Transverse colon (tissue), 4 donors: ENCODE measurements at regions not wholly inside any gene's neighbourhood (a gene's known extent, or its start where the extent isn't known, plus 50 kb on each side); places are given as distances from the start of the nearest gene placed in this dataset.

Experiments used
- DNase-seq: peaks from one replicate; pipeline ENCODE4 v3.0.0-alpha.2; 2019
- H3K27ac ChIP-seq, 4 donors: fragments of 200-600 bp; sonication (generic); 2 replicates each; pipeline ENCODE4 v1.5.1; 2016 to 2018; ENCODE audit warnings: inconsistent platforms in 4 of 4
- H3K27me3 ChIP-seq: fragments of 200-600 bp; sonication (generic); 2 replicates; pipeline ENCODE4 v1.5.1; 2017; ENCODE audit warnings: inconsistent platforms
- H3K36me3 ChIP-seq, 4 donors: fragments of 200-600 bp; sonication (generic); 2 replicates each; pipeline ENCODE4 v1.5.1; 2017 to 2019; ENCODE audit warnings: inconsistent platforms in 4 of 4
- H3K4me1 ChIP-seq, 4 donors: fragments of 200-600 bp; sonication (generic); 2 replicates each; pipeline ENCODE4 v1.5.1; 2017 to 2020; ENCODE audit warnings: inconsistent platforms in 4 of 4
- H3K4me3 ChIP-seq, 4 donors: fragments of 200-600 bp; sonication (generic); 1 replicate in 1 of 4; 2 replicates in 3 of 4; pipeline versions ENCODE4 v1.5.1 to v1.6.1; 2017 to 2019; ENCODE audit warnings: inconsistent platforms in 4 of 4
- H3K9me3 ChIP-seq, 2 donors: fragments of 200-600 bp; sonication (generic); 2 replicates each; pipeline ENCODE4 v1.5.1; 2017 to 2019; ENCODE audit warnings: inconsistent platforms in 2 of 2
- EP300 ChIP-seq: sonication (generic); formaldehyde crosslinking; IDR thresholded peaks from one replicate; pipeline ENCODE4 v1.6.1; 2017; ENCODE audit warnings: antibody characterized with exemption, low read depth
- POLR2A ChIP-seq: fragments of 450-650 bp; IDR thresholded peaks from one replicate; pipeline ENCODE4 v1.6.1; 2016; ENCODE audit warnings: antibody characterized with exemption, mild to moderate bottlenecking, moderate library complexity
- POLR2AphosphoS5 ChIP-seq, 3 donors: sonication (generic); formaldehyde crosslinking; IDR thresholded peaks; one replicate each; pipeline ENCODE4 v1.6.1; 2016; ENCODE audit warnings: antibody characterized with exemption in 3 of 3
- WGBS, 2 donors: methylation state at CpG; one replicate each; pipeline ENCODE4 v1.1.5; 2018; ENCODE audit warnings: low coverage in 1 of 2; 5-methylcytosine and 5-hydroxymethylcytosine counted together
- in situ Hi-C, 4 donors: fragments of 200-750 bp; cut with MboI; loops; one replicate each; pipeline versions ENCODE4 v1.15.0 to v1.15.1; 2017; ENCODE audit warnings: low sequenced_read_pairs in 3 of 4, low pct_ligation_motif_present in 1 of 4, low pct_unique_long_range_greater_than_20kb in 1 of 4
- intact Hi-C: fragments of 100-400 bp; cut with DNase I; formaldehyde crosslinking; loops from one replicate; pipeline ENCODE4 v1.15.1; 2023; ENCODE audit warnings: low total_unique reads
- TF ChIP-seq, protein P1 (sequence below), 5 experiments: fragments of 200-600 bp in 3 of 5; fragments of 450-650 bp in 2 of 5; sonication (generic) in 3 of 5; IDR thresholded peaks; 1 replicate in 2 of 5; 2 replicates in 3 of 5; pipeline ENCODE4 v1.5.1; 2016 to 2017; ENCODE audit warnings: antibody characterized with exemption in 5 of 5, inconsistent platforms in 3 of 5, mild to moderate bottlenecking in 2 of 5, moderate library complexity in 1 of 5

DNA sequence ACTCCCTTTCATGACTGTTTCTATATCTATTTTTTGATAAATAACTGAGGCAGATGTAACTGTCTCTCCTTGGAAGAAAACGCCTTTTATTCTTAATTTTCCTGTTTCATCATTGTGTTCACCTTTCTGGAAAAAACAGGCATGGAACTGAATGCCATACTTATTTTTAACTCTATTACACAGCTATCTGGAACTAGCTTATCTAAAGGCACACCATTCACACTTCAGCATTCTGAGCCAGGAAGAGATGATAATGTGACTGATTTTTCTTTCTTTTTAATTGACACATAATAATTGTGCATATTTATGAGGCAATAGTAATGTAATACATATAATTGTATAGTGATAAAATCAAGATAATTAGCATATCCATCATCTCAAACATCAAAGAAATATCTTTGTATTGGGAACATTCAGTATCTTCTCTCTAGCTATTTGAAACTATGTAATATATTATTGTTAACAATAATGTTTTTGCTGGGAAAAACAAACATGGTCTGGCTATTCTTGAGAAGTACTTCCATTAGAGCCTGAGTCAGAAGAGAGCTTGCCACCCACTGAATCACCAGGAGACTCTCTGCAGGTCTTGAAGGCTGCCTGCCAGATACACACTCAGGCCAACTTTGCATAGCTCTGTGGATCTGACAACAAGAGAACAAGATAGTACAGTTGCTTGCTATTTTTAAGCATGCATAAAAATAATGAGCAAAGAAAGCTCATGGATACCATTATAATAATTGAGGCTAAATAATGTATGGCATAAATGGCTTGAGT is 501.0 kb upstream of the EDIL3 start:
- 50 to 62% methylated on average over 1 of the region's 1 CpG for WGBS, 2 donors
- H3K4me1 ChIP-seq: no peaks in the 10 kb centered on the region
- no peaks in the 10 kb centered on the region for H3K36me3 ChIP-seq
- in situ Hi-C loops: no loop called here
- DNase-seq: no peak
- no peaks in the 10 kb centered on the region for H3K9me3 ChIP-seq
- no peak overlapping the region for H3K4me3 ChIP-seq
- TF ChIP-seq POLR2AphosphoS5 (IDR thresholded peaks at IDR 0.05) (no peak), POLR2A (no peak), EP300 (no peak)
- TF ChIP-seq, protein P1, sequence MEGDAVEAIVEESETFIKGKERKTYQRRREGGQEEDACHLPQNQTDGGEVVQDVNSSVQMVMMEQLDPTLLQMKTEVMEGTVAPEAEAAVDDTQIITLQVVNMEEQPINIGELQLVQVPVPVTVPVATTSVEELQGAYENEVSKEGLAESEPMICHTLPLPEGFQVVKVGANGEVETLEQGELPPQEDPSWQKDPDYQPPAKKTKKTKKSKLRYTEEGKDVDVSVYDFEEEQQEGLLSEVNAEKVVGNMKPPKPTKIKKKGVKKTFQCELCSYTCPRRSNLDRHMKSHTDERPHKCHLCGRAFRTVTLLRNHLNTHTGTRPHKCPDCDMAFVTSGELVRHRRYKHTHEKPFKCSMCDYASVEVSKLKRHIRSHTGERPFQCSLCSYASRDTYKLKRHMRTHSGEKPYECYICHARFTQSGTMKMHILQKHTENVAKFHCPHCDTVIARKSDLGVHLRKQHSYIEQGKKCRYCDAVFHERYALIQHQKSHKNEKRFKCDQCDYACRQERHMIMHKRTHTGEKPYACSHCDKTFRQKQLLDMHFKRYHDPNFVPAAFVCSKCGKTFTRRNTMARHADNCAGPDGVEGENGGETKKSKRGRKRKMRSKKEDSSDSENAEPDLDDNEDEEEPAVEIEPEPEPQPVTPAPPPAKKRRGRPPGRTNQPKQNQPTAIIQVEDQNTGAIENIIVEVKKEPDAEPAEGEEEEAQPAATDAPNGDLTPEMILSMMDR (IDR thresholded peaks at IDR 0.05): no peak
- intact Hi-C loops: no loop called here
- H3K27me3 ChIP-seq: no peaks in the 10 kb centered on the region
- no peak overlapping the region for H3K27ac ChIP-seq

DNA sequence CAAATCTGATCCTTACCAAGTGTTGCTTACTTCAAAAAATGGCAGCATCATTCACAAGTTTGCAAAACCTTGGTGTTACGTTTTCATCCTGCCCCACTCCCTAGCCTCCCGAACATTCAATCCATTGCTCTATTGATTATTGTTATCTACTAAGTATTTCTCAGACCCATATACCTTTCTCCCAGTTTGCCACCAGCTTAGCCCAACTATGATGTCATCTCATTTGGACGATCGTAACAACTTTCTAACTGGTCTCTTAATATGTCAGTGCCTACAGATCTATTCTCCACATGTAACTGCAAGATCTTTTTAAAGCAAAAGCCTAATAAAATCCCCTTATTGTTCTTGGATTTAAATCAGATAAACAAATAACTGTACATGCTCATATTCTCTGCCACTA is 497.1 kb upstream of the EDIL3 start:
- TF ChIP-seq EP300 (no peak), POLR2AphosphoS5 (IDR thresholded peaks at IDR 0.05) (no peak), POLR2A (no peak)
- TF ChIP-seq, protein P1 (IDR thresholded peaks at IDR 0.05): no peak
- in situ Hi-C loops (no loop called here), intact Hi-C loops (no loop called here)
- Histone ChIP-seq H3K4me3 (no peak overlapping the region), H3K27me3 (no peaks in the 10 kb centered on the region), H3K9me3 (no peaks in the 10 kb centered on the region), H3K36me3 (no peaks in the 10 kb centered on the region), H3K4me1 (no peaks in the 10 kb centered on the region), H3K27ac (no peak overlapping the region)
- WGBS, 2 donors: 66 to 86% methylated on average over 2 to 4 of the region's 4 CpGs
- no peak for DNase-seq

- Histone ChIP-seq H3K27me3 (no peaks in the 10 kb centered on the region), H3K4me3 (no peak overlapping the region), H3K36me3 (no peaks in the 10 kb centered on the region), H3K27ac (no peak overlapping the region), H3K4me1 (no peaks in the 10 kb centered on the region), H3K9me3 (no peaks in the 10 kb centered on the region)
- DNase-seq: no peak
- in situ Hi-C loops (no loop called here), intact Hi-C loops (no loop called here)
- TF ChIP-seq, protein P1 (IDR thresholded peaks at IDR 0.05): no peak
- TF ChIP-seq EP300: no peak
- no peak for TF ChIP-seq POLR2A
- no peak for TF ChIP-seq POLR2AphosphoS5 (IDR thresholded peaks at IDR 0.05)
These were observed 489.5 kb upstream of the EDIL3 start for GRCh38 chr5:84874196-84874595.

GRCh38 chr5:84872768-84873167 is 488.1 kb upstream of the EDIL3 start:
- Histone ChIP-seq H3K27me3 (no peaks in the 10 kb centered on the region), H3K9me3 (no peaks in the 10 kb centered on the region), H3K4me3 (no peak overlapping the region), H3K27ac (no peak overlapping the region), H3K4me1 (no peaks in the 10 kb centered on the region), H3K36me3 (no peaks in the 10 kb centered on the region)
- in situ Hi-C loops: no loop called here
- intact Hi-C loops: no loop called here
- no peak for DNase-seq
- WGBS, 2 donors: 20 to 91% methylated on average over 1 to 3 of the region's 3 CpGs
- TF ChIP-seq, protein P1 (IDR thresholded peaks at IDR 0.05): no peak
